ENCODE measurements at regions not wholly inside any gene's neighbourhood (a gene's known extent, or its start where the extent isn't known, plus 50 kb on each side); places are given as distances from the start of the nearest gene placed in this dataset.

- DNase-seq: no peak
- intact Hi-C loops (cut with DNase I): no loop called here
Measured at GRCh38 chr11:119895981-119896380, 167.0 kb upstream of the NECTIN1 start.

GRCh38 chr11:119894916-119895315 lies 165.9 kb upstream of the NECTIN1 start:
- intact Hi-C loops (cut with DNase I): loop anchor here (5.0 kb wide), 1 partner anchor 82 kb away; no protein-coding TSS in a partner anchor
- DNase-seq: no peak

GRCh38 chr11:119892311-119892808 lies 163.4 kb upstream of the NECTIN1 start:
- DNase-seq: peak in 8 of 10 donors; percentile 38 to 97 (median 59)
- intact Hi-C loops (cut with DNase I): loop anchor here (5.0 kb wide), 1 partner anchor 85 kb away; no protein-coding TSS in a partner anchor

- intact Hi-C loops (cut with DNase I): loop anchor here (5.0 kb wide), 1 partner anchor 86 kb away; no protein-coding TSS in a partner anchor
- peak; percentile 56 to 97 (median 82) for DNase-seq
Measured at GRCh38 chr11:119891055-119891768, 162.2 kb upstream of the NECTIN1 start.

- intact Hi-C loops (cut with DNase I): loop anchor here (5.0 kb wide), 1 partner anchor 87 kb away; no protein-coding TSS in a partner anchor
- peak in 2 of 10 donors; percentile 49 to 67 for DNase-seq
Measured at GRCh38 chr11:119890466-119890865, 161.5 kb upstream of the NECTIN1 start.

GRCh38 chr11:119889728-119890280 lies 160.8 kb upstream of the NECTIN1 start:
- peak in 3 of 10 donors; percentile 27 to 78 (median 39) for DNase-seq
- intact Hi-C loops (cut with DNase I): loop anchor here (5.0 kb wide), 1 partner anchor 87 kb away; no protein-coding TSS in a partner anchor

GRCh38 chr11:119889111-119889510 lies 160.1 kb upstream of the NECTIN1 start:
- DNase-seq: peak in 3 of 10 donors; percentile 31 to 58 (median 56)
- intact Hi-C loops (cut with DNase I): no loop called here

GRCh38 chr11:119888119-119888518 lies 159.1 kb upstream of the NECTIN1 start:
- peak in 1 of 10 donors; percentile 19 for DNase-seq
- intact Hi-C loops (cut with DNase I): no loop called here

GRCh38 chr11:119886667-119887230 lies 157.7 kb upstream of the NECTIN1 start:
- intact Hi-C loops (cut with DNase I): no loop called here
- peak in 3 of 10 donors; percentile 64 to 74 (median 68) for DNase-seq

- intact Hi-C loops (cut with DNase I): no loop called here
- DNase-seq: peak in 3 of 10 donors; percentile 25 to 44 (median 42)
Measured at GRCh38 chr11:119885861-119886567, 157.0 kb upstream of the NECTIN1 start.

- peak in 2 of 10 donors; percentile 22 to 55 for DNase-seq
- intact Hi-C loops (cut with DNase I): no loop called here
Measured at GRCh38 chr11:119885067-119885466, 156.1 kb upstream of the NECTIN1 start.

- intact Hi-C loops (cut with DNase I): no loop called here
- no peak for DNase-seq
Measured at GRCh38 chr11:119882316-119882715, 153.3 kb upstream of the NECTIN1 start.

- peak in 2 of 10 donors; percentile 26 to 71 for DNase-seq
- intact Hi-C loops (cut with DNase I): no loop called here
Measured at GRCh38 chr11:119880873-119881272, 151.9 kb upstream of the NECTIN1 start.

- intact Hi-C loops (cut with DNase I): no loop called here
- DNase-seq: peak in 1 of 10 donors; percentile 33
Measured at GRCh38 chr11:119880143-119880542, 151.1 kb upstream of the NECTIN1 start.

GRCh38 chr11:119878990-119879389 lies 150.0 kb upstream of the NECTIN1 start:
- DNase-seq: peak in 2 of 10 donors; percentile 43 to 77
- intact Hi-C loops (cut with DNase I): loop anchor here (10.0 kb wide), 1 partner anchor 214 kb away; no protein-coding TSS in a partner anchor

- intact Hi-C loops (cut with DNase I): loop anchor here (10.0 kb wide), 1 partner anchor 212 kb away; no protein-coding TSS in a partner anchor
- peak in 2 of 10 donors; percentile 41 to 74 for DNase-seq
Measured at GRCh38 chr11:119876841-119877240, 147.8 kb upstream of the NECTIN1 start.

GRCh38 chr11:119875841-119876600 lies 147.0 kb upstream of the NECTIN1 start:
- DNase-seq: peak in 2 of 10 donors; percentile 43 to 66
- intact Hi-C loops (cut with DNase I): loop anchor here (10.0 kb wide), 1 partner anchor 211 kb away; no protein-coding TSS in a partner anchor

- intact Hi-C loops (cut with DNase I): loop anchor here (10.0 kb wide), 1 partner anchor 210 kb away; no protein-coding TSS in a partner anchor
- peak in 2 of 10 donors; percentile 44 to 65 for DNase-seq
Measured at GRCh38 chr11:119874660-119875238, 145.7 kb upstream of the NECTIN1 start.
